ENCODE measurements at regions not wholly inside any gene's neighbourhood (a gene's known extent, or its start where the extent isn't known, plus 50 kb on each side); places are given as distances from the start of the nearest gene placed in this dataset.

- Histone ChIP-seq H3K9ac (ENCODE audit: insufficient read depth in 1 of 2, low read depth in 2 of 2, low read length in 2 of 2) (no peak overlapping the region), H3K9me3 (replicated peaks; ENCODE audit: control insufficient read depth, insufficient read depth, low read depth, low read length) (no peaks in the 10 kb centered on the region), H4K20me1 (replicated peaks; ENCODE audit: control insufficient read depth, insufficient read depth, low read length) (no peaks in the 10 kb centered on the region), H3K27me3 (ENCODE audit: control insufficient read depth in 2 of 2, insufficient read depth in 2 of 2, low read length in 2 of 2) (no peaks in the 10 kb centered on the region), H3K79me2 (ENCODE audit: control insufficient read depth, insufficient read depth, low read length) (no peaks in the 10 kb centered on the region), H3K4me2 (ENCODE audit: insufficient read depth, low read length) (no peak overlapping the region), H3K27ac (ENCODE audit: extremely low read depth, low read depth, low read length) (no peak overlapping the region), H3K36me3 (ENCODE audit: control insufficient read depth, insufficient read depth, low read length) (no peaks in the 10 kb centered on the region), H3K9me1 (ENCODE audit: control insufficient read depth, insufficient read depth, low read length) (no peaks in the 10 kb centered on the region), H3K4me1 (replicated peaks in 1 of 2; ENCODE audit: control insufficient read depth in 2 of 2, insufficient read depth in 2 of 2, low read length in 2 of 2) (no peaks in the 10 kb centered on the region), H3K4me3 (no peak overlapping the region), H2AFZ (ENCODE audit: low read depth, low read length) (no peak overlapping the region)
- 2% methylated on average over 2 of the region's 2 CpGs for WGBS (ENCODE audit: insufficient coverage, low coverage, missing lambda C conversion rate)
- BruUV-seq (replicated peaks): no TSS peak
- in situ Hi-C loops (cut with MboI) (no loop called here), intact Hi-C loops (cut with micrococcal nuclease) (no loop called here)
- FAIRE-seq (no peak), ATAC-seq (no peak), DNase-seq (ENCODE audit: extremely low read depth in 1 of 4, low spot score in 3 of 4) (no peak)
- ChIA-PET CTCF (ENCODE audit: low intra/inter-chr PET ratio) (no interaction called here), POLR2A (no interaction called here)
- TF ChIP-seq TFE3 (CRISPR knock-in tag; IDR thresholded peaks at IDR 0.05) (no peak), SMC3 (conservative IDR thresholded peaks at IDR 0.05; ENCODE audit: insufficient read depth, low read depth, low read length) (no peak), MYC (IDR thresholded peaks at IDR 0.05; ENCODE audit: low read depth, low read length) (no peak), MYC (CRISPR knock-in tag; IDR thresholded peaks at IDR 0.05; ENCODE audit: borderline replicate concordance, low read depth) (no peak), NR2C2 (CRISPR knock-in tag; IDR thresholded peaks at IDR 0.05) (no peak), NR2C2 (tag; IDR thresholded peaks at IDR 0.05) (no peak), CBFA2T2 (conservative IDR thresholded peaks at IDR 0.05) (no peak), HDAC6 (IDR thresholded peaks at IDR 0.05; ENCODE audit: low read depth, low read length) (no peak), SREBF1 (IDR thresholded peaks at IDR 0.05; ENCODE audit: borderline replicate concordance, low read depth, low read length) (no peak)
- TF ChIP-seq, protein P1, sequence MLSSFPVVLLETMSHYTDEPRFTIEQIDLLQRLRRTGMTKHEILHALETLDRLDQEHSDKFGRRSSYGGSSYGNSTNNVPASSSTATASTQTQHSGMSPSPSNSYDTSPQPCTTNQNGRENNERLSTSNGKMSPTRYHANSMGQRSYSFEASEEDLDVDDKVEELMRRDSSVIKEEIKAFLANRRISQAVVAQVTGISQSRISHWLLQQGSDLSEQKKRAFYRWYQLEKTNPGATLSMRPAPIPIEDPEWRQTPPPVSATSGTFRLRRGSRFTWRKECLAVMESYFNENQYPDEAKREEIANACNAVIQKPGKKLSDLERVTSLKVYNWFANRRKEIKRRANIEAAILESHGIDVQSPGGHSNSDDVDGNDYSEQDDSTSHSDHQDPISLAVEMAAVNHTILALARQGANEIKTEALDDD (IDR thresholded peaks at IDR 0.05): no peak
- TF ChIP-seq, protein P2, sequence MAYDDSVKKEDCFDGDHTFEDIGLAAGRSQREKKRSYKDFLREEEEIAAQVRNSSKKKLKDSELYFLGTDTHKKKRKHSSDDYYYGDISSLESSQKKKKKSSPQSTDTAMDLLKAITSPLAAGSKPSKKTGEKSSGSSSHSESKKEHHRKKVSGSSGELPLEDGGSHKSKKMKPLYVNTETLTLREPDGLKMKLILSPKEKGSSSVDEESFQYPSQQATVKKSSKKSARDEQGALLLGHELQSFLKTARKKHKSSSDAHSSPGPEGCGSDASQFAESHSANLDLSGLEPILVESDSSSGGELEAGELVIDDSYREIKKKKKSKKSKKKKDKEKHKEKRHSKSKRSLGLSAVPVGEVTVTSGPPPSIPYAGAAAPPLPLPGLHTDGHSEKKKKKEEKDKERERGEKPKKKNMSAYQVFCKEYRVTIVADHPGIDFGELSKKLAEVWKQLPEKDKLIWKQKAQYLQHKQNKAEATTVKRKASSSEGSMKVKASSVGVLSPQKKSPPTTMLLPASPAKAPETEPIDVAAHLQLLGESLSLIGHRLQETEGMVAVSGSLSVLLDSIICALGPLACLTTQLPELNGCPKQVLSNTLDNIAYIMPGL (CRISPR knock-in tag; IDR thresholded peaks at IDR 0.05): no peak
- TF ChIP-seq, protein P3, sequence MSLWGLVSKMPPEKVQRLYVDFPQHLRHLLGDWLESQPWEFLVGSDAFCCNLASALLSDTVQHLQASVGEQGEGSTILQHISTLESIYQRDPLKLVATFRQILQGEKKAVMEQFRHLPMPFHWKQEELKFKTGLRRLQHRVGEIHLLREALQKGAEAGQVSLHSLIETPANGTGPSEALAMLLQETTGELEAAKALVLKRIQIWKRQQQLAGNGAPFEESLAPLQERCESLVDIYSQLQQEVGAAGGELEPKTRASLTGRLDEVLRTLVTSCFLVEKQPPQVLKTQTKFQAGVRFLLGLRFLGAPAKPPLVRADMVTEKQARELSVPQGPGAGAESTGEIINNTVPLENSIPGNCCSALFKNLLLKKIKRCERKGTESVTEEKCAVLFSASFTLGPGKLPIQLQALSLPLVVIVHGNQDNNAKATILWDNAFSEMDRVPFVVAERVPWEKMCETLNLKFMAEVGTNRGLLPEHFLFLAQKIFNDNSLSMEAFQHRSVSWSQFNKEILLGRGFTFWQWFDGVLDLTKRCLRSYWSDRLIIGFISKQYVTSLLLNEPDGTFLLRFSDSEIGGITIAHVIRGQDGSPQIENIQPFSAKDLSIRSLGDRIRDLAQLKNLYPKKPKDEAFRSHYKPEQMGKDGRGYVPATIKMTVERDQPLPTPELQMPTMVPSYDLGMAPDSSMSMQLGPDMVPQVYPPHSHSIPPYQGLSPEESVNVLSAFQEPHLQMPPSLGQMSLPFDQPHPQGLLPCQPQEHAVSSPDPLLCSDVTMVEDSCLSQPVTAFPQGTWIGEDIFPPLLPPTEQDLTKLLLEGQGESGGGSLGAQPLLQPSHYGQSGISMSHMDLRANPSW (CRISPR knock-in tag; IDR thresholded peaks at IDR 0.05): no peak
Measured at GRCh38 chr2:19072161-19072560, 286.3 kb downstream of the OSR1 start.
